GM12873 (cell line): ENCODE measurements at regions not wholly inside any gene's neighbourhood (a gene's known extent, or its start where the extent isn't known, plus 50 kb on each side); places are given as distances from the start of the nearest gene placed in this dataset.

ENCODE experiments used
- TF ChIP-seq, protein P1 (sequence below): IDR thresholded peaks from 2 replicates; pipeline ENCODE4 v1.5.1; 2012; ENCODE audit warnings: low read depth, mild to moderate bottlenecking, moderate library complexity, low read length, control low read depth; ENCODE audit not compliant: insufficient read depth; ENCODE audit errors: missing control alignments

GRCh38 chr2:150630587-150631235, 143.2 kb upstream of the RND3 start:
- TF ChIP-seq, protein P1, sequence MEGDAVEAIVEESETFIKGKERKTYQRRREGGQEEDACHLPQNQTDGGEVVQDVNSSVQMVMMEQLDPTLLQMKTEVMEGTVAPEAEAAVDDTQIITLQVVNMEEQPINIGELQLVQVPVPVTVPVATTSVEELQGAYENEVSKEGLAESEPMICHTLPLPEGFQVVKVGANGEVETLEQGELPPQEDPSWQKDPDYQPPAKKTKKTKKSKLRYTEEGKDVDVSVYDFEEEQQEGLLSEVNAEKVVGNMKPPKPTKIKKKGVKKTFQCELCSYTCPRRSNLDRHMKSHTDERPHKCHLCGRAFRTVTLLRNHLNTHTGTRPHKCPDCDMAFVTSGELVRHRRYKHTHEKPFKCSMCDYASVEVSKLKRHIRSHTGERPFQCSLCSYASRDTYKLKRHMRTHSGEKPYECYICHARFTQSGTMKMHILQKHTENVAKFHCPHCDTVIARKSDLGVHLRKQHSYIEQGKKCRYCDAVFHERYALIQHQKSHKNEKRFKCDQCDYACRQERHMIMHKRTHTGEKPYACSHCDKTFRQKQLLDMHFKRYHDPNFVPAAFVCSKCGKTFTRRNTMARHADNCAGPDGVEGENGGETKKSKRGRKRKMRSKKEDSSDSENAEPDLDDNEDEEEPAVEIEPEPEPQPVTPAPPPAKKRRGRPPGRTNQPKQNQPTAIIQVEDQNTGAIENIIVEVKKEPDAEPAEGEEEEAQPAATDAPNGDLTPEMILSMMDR, result no peak

- TF ChIP-seq, protein P1, result no peak
Measured at GRCh38 chr2:150627526-150627925, 140.1 kb upstream of the RND3 start.

GRCh38 chr2:150626934-150627411, 139.5 kb upstream of the RND3 start:
- TF ChIP-seq, protein P1, result no peak

DNA sequence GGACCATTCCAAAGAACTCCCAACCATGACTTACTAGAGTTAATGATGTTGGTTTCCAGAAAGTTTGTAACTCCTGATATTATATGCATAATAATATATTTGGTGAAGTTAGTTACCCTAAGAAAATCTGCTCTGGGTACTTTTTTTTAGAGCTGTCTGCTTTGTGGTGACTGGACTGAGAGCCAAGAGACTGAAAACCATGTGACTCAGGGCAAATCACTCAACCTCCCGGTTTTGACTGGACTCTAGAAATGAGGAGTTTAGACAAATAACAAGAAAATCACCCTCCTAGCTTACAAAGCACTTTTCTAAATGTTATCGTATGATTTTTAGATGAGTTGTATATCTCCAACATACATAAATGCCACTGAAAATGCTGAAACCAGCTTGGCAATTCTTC, 138.3 kb upstream of the RND3 start:
- TF ChIP-seq, protein P1, result no peak

GRCh38 chr2:150625303-150625702, 137.8 kb upstream of the RND3 start:
- TF ChIP-seq, protein P1, result no peak

DNA sequence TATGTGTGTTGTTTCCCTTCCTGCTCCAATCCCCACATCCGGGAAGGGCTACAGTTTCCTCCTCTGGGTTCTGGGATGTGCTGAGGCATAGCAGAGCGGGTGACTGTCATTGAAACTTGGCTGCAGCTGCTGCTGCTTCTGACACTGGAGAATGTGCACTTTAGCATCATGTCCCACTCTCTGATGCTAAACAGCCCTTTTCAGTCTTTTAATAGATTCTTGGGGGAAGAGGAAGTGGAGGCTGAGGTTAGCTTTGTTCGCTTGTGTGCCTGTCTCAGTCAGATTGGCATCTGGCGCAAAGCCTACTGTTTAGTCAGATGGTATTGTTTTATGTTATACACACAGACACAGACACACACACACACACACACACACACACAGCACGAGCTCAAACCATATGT, 136.5 kb upstream of the RND3 start:
- TF ChIP-seq, protein P1, result no peak

- TF ChIP-seq, protein P1, result no peak
Measured at GRCh38 chr2:150621526-150622213, 134.2 kb upstream of the RND3 start.
